NCI-H1694 treated with DMSO at 0.1 percent for 48 hours (cell line): ENCODE measurements at regions not wholly inside any gene's neighbourhood (a gene's known extent, or its start where the extent isn't known, plus 50 kb on each side); places are given as distances from the start of the nearest gene placed in this dataset.
A peak's percentile ranks its signal among the peaks of the same experiment; 100 is the strongest.

Experiments used
- DNase-seq: peaks from one replicate; lab custom pipeline; 2025; lab: John Stamatoyannopoulos, UW

DNA sequence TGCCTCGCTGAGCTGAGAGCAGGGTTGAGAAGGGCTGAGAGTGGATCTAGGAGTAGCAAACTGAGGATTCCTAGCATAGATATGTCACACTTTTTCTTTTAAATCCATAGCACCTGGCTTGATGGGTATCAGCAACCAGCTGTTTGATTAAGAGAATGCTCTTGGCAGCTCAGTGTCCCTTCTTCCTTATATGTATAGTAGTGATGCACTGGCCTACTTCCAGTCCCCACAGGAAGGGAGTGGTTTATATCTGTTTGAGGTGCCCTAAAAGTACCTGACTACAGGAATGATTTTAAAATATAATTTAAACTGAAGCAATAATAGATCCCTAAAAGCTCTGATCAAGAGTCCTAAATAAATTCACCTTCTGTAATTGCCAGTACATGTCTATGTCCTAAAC is 546.8 kb upstream of the ZNF608 start:
- no peak for DNase-seq

DNA sequence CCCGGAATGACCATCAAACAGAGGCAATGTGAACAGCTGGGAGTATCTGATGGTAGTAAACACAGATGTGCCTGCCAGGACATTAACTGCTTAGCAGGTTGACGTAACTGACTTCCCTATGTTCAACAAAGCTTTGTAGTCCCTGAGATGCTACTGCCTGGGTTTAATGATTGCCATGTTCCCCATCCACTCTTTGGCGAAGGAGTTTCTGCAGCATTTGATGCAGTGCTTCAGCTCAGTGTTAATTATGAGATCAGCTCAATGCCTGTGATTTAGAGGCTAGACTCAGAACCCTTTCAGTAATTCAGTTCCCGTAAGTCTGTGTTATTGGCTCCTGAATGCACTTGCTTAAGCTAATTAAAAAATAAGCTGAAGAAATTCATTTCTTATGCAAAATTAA is 547.3 kb upstream of the ZNF608 start:
- DNase-seq: peak; percentile 77

DNA sequence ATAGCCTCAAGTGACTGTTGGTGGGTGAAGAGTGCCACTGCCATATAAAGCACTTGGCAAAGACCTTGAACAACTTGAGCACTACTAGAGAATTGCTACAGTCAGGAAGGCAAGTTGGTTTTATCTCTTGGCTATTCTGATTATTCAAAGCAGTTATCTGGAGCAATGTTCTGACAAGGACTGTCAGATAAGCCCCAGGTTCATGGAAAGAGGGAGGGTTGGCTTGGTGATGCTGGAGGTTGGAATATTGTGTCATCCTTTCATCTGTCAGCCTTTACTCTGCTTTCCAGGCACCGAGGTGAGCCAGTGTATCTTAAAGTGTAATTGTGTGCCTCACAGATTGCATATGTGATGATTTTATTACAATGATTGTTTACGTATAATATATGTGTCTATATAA is 548.4 kb upstream of the ZNF608 start:
- no peak for DNase-seq

DNA sequence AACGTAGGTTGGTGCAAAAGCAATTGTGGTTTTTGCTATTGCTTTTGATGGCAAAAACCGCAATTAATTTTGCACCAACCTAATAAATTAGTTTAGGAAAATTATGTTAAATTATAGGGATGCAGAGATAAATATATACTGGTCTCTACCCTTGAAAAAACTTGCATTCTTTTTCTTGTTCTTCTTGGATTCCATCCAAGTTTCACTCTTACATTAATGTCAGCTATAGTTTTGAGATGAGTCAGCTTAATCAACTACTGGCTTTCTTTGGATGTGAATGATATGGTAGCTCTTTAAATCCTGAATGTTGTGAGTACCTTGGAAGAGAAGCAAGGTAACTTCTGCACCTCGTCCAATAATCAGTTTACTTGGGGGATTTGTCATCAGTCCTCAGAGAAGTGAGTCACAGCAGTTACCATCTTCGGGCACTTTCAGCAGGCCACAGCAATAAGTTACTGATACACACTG is 549.0 kb upstream of the ZNF608 start:
- DNase-seq: no peak

DNA sequence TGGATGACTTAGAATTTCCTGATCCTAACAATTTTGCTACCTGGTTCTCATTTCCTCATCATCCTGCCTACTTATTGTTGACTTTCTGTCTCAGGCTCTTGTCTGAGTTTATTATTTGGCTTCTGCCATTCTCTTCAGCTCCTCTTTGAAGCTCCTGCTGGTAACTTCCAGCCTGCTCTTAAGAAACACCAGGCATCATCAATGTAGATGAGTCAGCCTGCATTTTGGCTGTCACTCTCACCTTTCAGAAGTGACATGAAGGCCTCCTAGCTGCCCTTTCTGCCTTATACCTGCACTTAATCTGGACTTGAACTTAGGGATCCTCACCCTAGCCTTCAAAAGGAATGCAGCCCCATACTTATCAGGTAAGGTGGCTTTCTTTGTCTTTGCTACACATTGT is 551.8 kb upstream of the ZNF608 start:
- no peak for DNase-seq

DNA sequence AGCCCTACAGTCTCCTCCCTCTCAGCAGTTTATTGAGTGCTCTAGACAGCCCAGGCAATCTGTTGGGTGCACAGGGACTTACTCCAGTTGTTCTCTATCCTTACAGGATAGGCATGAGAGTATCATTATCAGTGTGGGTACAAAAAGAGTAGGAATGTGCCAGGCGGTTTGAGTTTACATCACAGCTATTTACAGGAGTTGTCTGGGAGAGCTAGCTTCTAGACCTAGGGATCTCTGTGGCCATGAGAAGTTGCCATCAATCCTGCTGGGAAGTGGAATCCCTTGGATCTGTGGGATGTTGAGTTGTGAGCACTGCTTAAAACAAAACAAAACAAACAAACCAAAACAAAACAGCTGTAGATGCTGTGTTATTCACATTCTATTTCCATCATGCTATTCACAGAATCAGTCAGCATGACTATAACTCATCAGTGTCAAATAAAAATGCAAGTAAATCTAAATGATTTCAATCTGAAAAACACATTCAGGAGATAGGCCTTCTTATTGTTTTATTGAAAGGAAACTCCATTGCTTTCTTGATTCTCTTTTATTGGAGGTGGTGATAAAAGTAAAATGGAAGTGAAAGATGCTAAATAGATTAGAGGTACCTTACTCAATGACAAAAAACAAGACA is 552.4 kb upstream of the ZNF608 start:
- no peak for DNase-seq

DNA sequence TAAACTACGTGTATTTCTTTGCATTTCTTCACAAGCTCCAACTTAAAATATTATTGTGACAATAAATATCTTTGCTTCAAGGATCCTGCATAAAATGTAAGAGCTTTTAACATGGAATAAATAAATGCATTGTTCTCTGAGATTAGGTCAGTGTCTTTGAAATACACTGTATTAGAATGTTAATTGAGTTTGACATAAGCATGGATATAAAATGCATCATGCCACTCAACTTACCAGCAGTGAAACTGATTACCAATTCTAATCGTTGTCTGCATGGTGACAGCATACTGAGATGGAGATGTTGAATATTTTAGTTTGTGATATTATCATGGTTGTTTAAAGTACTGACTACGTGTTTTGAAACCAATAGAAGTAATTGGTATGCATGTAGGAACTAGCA is 555.3 kb upstream of the ZNF608 start:
- no peak for DNase-seq

DNA sequence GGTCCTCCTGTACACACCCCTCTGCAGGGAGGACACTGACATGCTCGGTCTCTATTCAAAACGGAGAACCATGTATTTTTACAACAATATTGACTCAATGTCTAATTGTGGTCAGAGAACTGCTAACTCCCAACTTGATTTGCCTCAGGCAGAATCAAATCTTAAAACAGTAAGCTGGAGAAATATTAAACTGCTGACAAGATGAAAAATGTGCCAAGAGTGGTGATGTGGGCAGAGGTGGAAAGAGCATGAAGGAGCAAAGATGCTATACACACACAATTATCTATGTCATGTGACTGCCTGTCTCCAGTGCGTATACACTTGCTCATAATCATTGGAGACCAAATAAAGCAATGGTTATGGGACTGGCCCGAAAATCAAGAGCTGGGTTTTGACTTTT is 556.1 kb upstream of the ZNF608 start:
- no peak for DNase-seq

DNA sequence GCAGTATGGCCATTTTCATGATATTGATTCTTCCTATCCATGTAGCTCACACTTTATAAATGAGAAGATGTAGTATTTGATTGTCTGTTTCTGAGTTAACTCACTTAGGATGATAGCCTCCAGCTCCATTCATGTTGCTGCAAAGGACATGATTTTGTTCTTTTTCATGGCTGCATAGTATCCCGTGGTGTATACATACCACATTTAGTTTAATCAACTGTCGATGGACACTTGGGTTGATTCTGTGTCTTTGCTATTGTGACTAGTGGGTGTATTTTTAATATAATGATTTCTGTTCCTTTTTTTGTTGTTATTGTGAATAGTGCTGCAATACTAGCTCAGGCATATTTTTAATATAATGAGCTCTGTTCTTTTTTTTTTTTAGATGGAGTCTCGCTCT is 560.3 kb upstream of the ZNF608 start:
- DNase-seq: no peak

DNA sequence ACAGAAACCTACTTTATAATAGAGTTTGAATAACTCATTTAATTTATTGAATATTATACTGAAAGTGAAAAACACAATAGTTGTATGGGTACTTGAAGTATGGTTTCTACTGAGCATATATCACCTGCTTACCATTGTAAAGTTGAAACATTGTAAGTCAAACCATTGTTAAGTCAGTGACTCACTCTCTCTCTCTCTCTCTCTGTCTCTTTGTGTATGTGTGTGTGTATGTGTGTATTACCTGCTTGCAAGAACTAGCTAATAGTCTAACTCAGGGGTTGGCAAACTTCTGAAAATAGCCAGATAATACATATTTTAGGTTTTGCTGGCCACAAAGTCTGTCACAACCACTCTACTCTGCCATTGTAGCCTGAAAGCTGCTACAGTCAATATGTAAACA is 564.3 kb upstream of the ZNF608 start:
- no peak for DNase-seq

DNA sequence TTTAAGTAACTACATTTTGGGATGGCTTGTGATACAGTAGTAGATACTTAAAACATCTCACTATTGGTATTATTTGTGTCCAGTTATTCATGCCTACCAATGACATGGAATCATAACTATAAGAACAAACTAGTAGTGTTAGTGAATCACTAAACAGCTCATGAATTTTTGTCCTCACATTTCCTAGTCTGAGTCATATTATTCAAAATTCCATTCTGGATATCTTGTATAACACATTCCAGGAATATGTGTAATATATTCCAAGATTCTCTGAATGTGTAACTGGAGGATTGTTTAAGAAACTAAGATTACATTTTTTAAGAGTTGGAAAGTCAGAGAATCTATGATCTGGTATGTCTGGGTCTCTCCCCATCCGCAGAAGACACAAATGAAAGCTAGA is 565.3 kb upstream of the ZNF608 start:
- no peak for DNase-seq

DNA sequence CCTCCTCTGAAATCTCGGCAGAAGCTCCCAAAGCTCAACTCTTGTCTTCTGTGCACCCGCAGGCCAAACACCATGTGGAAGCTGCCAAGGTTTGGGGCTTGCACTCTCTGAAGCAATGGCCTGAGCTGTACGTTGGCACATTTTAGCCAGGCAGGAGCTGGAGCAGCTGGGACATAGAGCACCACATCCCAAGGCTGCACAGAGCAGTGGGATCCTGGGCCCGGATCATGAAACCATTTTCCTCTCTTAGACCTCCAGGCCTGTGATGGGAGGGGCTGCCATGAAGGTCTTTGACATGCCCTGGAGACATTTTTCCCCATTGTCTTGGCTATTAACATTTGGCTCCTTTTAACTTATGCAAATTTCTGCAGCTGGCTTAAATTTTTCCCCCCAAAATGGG is 567.1 kb upstream of the ZNF608 start:
- DNase-seq: no peak

DNA sequence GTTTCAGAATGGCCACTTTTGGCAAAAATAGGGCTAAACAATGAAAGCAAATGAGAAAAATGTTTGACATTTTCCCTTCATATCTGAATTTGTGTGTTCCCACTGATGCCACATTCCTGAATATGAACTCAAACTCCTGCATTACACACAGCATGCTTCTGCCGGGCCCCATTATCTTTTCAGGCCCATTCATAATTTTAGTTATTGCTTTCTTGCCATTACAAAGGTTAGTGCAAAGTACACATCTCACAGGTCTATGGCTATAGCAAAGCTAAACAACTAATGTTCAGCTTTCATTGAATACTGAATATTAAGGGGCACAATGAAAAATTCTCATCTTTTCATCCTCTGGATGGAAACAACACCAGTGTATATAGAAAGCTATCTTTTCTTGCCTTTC is 568.9 kb upstream of the ZNF608 start:
- DNase-seq: no peak

DNA sequence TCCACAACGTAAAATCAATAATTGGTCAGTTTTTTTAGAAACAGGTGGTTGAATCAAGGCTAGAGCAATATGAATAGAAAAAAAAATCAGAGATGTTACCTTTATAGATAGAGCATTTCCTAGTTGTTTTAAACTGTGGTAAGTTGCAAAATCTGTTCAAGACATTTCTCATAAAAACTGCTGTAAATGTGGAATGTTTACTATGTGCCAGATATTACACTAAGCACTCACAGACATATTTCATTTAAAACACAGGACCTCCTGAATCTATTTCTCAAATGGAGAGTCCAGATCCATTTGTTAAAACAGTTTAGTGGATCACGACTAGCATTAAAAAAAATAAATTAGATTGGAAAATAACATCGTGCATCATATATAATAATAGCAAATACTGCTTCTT is 570.0 kb upstream of the ZNF608 start:
- DNase-seq: peak; percentile 37

DNA sequence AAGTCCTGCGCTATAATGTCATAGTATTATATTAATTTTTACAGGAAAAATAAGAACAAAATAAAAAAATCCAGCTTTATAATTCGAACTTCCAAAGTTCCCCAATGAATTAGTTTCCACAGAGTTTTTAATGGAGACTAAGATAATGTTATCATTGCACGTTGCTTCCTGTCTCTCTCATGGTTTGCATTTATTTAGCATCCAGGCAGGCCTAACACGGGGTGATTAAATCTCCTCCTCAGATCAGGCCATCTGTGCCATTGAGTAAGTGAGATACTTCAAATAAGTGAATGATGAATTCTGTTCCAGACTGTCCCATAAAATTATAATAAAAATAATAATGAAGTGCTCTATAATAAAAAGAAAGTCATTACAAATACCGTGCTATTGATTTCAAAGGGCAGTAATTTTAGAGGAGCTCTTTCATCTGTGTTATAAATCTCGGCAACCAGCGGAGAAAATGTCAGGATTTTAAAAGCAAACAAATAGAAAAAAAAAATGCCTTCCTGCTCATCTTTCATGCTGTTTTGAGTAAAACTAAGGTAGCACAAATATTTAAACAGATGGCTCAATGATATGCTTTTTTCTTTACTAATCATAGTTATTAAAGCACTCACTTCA is 570.6 kb upstream of the ZNF608 start:
- peak; percentile 97 for DNase-seq

DNA sequence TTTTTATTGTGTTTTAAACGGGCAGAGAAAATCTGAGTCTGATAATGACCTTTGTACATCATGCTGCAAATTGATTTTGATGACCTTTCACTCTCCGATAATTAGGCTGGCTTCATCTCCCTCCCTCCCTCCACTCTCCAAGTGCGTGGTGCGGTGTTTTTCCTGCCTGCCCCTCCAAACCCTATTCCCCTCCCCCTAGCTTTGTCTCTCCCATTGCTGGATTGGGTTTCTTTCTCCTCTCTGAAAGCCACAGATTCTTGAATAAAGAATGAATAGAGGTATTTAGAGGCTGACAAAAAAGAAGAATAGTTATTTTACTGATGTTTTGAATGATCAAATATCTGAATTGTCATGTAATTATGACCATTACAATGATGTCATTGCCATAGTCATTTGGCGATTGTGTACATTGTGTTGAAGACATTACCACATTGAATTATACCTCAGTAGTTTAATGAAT is 571.1 kb upstream of the ZNF608 start:
- DNase-seq: peak; percentile 73

DNA sequence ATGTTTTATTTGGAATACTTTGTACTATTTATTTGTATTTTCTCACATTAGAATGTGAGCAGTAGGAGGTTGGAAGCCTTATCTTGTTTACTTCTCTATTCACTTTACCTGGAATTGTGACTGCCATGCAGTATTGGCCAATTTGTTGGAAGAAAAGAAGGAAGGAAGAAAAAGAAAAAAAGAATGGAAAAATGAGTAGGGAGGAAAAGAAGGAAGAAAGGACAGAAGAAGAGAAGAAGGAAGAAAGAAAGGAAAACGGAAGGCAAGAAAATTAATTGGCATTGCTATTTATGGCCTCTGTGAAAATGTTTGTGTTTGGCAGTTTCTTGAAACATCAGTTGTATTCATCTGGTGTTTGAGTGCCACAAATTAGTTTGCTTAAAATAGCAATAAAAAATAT is 575.2 kb upstream of the ZNF608 start:
- DNase-seq: no peak

DNA sequence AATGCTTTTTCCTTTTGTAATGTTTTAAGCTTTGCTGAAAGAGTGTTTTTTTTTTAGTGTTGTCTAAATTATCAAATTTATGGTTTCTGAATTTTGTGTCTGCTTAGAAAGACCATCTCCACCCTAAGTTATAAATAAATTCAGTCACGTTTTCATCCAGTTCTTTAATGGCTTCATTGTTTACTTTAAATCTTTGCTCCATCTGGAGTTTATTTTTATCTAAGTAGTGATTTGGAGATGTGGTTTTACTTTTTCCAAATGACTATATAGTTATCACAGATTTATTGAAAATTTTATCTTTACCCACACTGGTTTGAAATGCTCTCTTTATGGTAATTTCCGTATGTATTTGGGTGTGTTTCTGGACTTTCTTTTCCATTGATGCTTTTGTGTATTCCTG is 577.2 kb upstream of the ZNF608 start:
- DNase-seq: peak; percentile 41

DNA sequence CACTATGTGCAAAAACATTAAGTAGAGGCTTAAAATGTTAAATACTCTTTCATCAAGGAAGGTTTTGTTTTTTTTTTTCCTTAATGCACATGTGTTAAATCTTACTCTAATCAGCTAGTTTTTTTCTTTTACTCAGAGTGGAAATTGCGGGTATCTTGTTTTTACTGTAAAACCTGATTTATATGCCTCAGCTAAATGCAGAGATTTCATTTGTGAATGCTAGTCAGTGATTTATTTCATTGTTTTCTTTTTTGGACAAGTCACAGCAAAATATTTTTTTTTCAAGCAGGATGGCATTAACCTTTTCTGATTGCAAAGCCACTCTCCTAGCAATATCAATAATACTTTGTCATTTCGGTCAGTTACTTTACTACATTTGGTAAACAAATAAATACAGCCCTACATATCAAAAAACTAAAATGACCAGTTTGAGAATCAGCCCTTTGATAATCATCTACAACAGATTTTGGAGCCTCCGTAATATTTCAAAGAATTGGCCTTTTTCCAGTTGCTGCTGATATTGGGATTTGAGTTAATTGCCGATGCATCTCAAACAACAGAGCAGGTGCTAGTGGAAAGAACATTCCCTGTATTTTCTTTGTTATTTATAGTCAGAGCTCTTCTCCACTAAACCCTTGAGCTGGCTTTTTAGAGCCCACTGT is 579.2 kb upstream of the ZNF608 start:
- DNase-seq: peak; percentile 39

DNA sequence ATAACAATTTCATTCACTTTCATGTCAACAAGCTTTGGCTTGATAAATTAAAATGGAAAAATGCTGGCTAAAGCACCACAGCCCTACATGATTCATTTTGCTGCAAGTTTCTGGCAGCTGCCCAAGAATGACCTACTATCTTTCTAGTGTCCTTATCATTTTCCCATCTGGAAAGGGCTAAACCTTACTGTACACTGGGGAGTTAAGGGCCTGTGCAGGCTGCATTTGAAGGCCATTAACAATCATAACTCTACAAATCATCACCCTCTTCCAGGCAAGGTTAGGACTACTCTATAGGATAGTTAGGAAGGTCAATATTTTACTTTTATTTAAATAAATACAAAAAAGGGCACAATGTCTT is 579.7 kb upstream of the ZNF608 start:
- DNase-seq: no peak

DNA sequence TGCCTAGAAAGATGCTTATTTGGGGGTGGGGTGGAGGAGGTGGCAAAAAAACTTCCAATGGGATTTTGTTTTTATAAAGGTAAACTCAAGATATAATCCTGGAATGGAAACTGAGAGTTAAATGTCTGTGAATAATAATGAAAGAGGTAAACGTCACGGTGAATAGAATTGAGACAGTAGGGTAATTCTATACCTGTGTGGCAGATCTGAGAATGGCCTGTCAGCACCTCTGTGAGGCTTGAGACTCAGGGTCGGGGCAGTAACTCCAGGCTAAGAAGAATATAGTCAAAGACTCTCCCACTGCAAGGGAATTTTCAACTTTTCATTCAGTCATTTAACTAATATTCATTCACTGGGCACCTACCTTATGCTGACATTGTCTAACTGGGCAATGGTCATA is 581.2 kb upstream of the ZNF608 start:
- no peak for DNase-seq

DNA sequence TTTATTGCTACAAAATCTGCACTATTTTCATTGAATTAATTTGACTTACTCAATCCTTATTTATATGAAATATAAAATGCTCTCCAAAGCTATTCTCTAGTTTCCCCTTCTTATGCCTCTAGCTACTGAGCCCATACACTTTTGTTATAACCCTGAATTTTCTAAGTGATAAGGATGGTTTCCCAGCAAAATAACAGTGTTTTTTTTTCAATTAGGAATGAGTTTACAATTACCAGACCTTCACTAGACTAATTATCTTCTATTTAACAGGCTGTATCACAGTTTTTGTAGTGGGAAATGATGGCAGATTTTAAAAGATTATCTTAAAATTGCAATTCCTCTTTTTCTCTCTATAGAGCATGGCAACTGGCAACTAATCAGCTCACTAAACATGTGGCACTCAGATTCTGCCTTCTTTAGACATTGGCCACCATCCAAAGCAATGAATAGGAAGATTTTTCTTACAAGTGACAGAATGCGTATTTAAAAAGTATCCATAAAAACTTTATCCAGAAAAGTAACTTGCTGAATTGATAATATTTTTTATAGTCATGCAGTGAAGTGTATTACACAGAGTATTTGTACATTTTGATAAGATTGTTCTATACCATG is 585.7 kb upstream of the ZNF608 start:
- DNase-seq: peak; percentile 55

DNA sequence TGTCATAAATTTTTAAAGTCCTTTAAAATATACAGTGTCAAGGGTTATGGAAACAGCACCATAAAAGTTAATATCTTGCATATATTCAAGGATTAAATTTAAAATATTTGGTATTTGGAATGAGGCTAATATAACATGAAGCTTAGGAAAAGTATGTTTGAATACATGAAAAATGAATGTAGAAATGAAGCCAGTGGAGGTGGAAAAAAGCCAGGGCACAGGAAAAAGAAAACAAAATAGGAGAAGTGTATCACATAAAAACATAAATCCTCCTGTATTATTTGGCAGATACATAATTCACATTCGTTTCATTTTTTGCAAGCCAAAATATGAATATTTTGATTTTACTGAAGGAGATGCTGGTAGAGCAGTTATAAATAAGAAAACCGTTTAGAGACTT is 587.0 kb upstream of the ZNF608 start:
- no peak for DNase-seq
